ENCODE measurements at regions not wholly inside any gene's neighbourhood (a gene's known extent, or its start where the extent isn't known, plus 50 kb on each side); places are given as distances from the start of the nearest gene placed in this dataset.

DNA sequence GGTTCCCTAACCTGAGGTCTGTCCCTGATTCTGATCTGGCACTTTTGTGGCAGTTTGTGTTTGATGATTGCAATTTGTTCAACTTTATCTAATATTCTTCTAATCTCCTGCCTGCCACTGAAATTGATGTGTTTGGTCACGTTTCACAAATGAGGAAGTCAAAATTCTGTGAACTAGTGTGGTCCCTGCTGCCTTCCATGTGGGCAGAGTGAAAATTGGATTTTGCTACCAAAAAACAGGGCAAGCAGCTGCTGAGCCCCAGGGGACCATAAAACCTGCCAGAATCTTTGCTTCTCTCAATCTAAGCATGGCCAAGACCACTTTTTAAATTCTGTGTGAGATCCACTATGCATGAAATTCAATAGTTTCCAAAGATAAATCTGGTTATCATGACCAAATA is 195.5 kb upstream of the CYRIA start:
- TF ChIP-seq, protein P1, sequence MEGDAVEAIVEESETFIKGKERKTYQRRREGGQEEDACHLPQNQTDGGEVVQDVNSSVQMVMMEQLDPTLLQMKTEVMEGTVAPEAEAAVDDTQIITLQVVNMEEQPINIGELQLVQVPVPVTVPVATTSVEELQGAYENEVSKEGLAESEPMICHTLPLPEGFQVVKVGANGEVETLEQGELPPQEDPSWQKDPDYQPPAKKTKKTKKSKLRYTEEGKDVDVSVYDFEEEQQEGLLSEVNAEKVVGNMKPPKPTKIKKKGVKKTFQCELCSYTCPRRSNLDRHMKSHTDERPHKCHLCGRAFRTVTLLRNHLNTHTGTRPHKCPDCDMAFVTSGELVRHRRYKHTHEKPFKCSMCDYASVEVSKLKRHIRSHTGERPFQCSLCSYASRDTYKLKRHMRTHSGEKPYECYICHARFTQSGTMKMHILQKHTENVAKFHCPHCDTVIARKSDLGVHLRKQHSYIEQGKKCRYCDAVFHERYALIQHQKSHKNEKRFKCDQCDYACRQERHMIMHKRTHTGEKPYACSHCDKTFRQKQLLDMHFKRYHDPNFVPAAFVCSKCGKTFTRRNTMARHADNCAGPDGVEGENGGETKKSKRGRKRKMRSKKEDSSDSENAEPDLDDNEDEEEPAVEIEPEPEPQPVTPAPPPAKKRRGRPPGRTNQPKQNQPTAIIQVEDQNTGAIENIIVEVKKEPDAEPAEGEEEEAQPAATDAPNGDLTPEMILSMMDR (IDR thresholded peaks at IDR 0.05; ENCODE audit: low read depth, low read length), result no peak
- TF ChIP-seq MYC (IDR thresholded peaks at IDR 0.05; ENCODE audit: low read depth, low read length), result no peak
- TF ChIP-seq, protein P2, sequence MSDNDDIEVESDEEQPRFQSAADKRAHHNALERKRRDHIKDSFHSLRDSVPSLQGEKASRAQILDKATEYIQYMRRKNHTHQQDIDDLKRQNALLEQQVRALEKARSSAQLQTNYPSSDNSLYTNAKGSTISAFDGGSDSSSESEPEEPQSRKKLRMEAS (IDR thresholded peaks at IDR 0.05; ENCODE audit: low read depth, low read length), result no peak
- no peak for TF ChIP-seq POLR2A (IDR thresholded peaks at IDR 0.05; ENCODE audit: extremely low read depth, insufficient read length)
